H1 (cell line): ENCODE measurements at regions not wholly inside any gene's neighbourhood (a gene's known extent, or its start where the extent isn't known, plus 50 kb on each side); places are given as distances from the start of the nearest gene placed in this dataset.

ENCODE experiments used
- CTCF ChIA-PET: fragments of 300-600 bp; sonication (Branson Sonifier 250); formaldehyde crosslinking; loops from one replicate; lab custom pipeline; 2021; ENCODE audit not compliant: partially characterized antibody; lab: Charles Lee
- POLR2A ChIA-PET: fragments of 300-600 bp; sonication (Branson Sonifier 250); formaldehyde crosslinking; loops from one replicate; lab custom pipeline; 2021; ENCODE audit warnings: inconsistent platforms; ENCODE audit not compliant: partially characterized antibody; lab: Charles Lee
- DNase-seq, 2 experiments: peaks; one replicate each; pipeline versions ENCODE4 v3.0.0 to v3.0.0-alpha.2; 2010 to 2022; ENCODE audit warnings: low spot score in 2 of 2, low read depth in 1 of 2, mixed read lengths in 1 of 2
- FAIRE-seq: peaks from 2 replicates; lab custom pipeline; 2011; peaks lifted over from hg19 to GRCh38; lab: Jason Lieb, UNC
- H2AFZ ChIP-seq: 2 replicates; pipeline ENCODE4 v1.8.1; 2012; ENCODE audit warnings: low read length, inconsistent platforms
- H2AK5ac ChIP-seq: 2 replicates; pipeline ENCODE4 v1.6.1; 2013; ENCODE audit warnings: low read depth, low read length
- H2BK120ac ChIP-seq: replicated peaks from 2 replicates; pipeline ENCODE3; 2013; ENCODE audit warnings: low read depth, low read length, inconsistent platforms
- H2BK12ac ChIP-seq: 2 replicates; pipeline ENCODE4 v1.6.1; 2013; ENCODE audit warnings: low read depth, low read length
- H2BK15ac ChIP-seq: 2 replicates; pipeline ENCODE4 v1.6.1; 2013; ENCODE audit warnings: low read length
- H2BK20ac ChIP-seq: 2 replicates; pipeline ENCODE4 v1.6.1; 2013; ENCODE audit warnings: low read length
- H2BK5ac ChIP-seq: 2 replicates; pipeline ENCODE4 v1.6.1; 2013; ENCODE audit warnings: low read depth, low read length
- H3K14ac ChIP-seq: 2 replicates; pipeline ENCODE4 v1.6.1; 2013; ENCODE audit warnings: inconsistent platforms; ENCODE audit not compliant: insufficient read length
- H3K18ac ChIP-seq: 2 replicates; pipeline ENCODE4 v1.6.1; 2013; ENCODE audit warnings: low read length; ENCODE audit errors: extremely low read depth
- H3K23ac ChIP-seq: 2 replicates; pipeline ENCODE4 v1.6.1; 2013; ENCODE audit warnings: inconsistent platforms; ENCODE audit not compliant: insufficient read length
- H3K23me2 ChIP-seq: 2 replicates; pipeline ENCODE4 v1.6.1; 2013; ENCODE audit warnings: low read depth, low read length
- H3K27ac ChIP-seq: 2 replicates; pipeline ENCODE4 v1.6.1; 2011; ENCODE audit warnings: low read depth, low read length, inconsistent platforms
- H3K27me3 ChIP-seq, 4 experiments: replicated peaks in 1 of 4; 1 replicate in 1 of 4; 2 replicates in 3 of 4; pipeline versions ENCODE4 v1.6.1 to v1.8.1; 2011 to 2013; ENCODE audit warnings: low read length in 3 of 4, mild to moderate bottlenecking in 3 of 4, inconsistent platforms in 2 of 4, mixed read lengths in 2 of 4, moderate library complexity in 1 of 4; ENCODE audit not compliant: control insufficient read depth in 3 of 4, insufficient read depth in 3 of 4; ENCODE audit errors: extremely low read depth in 1 of 4
- H3K36me3 ChIP-seq, 4 experiments: 2 replicates each; pipeline versions ENCODE4 v1.6.1 to v1.8.1; 2011 to 2013; ENCODE audit warnings: mild to moderate bottlenecking in 4 of 4, low read length in 3 of 4, moderate library complexity in 2 of 4, control low read depth in 1 of 4, inconsistent platforms in 1 of 4; ENCODE audit not compliant: insufficient read depth in 4 of 4, control insufficient read depth in 2 of 4
- H3K4ac ChIP-seq: replicated peaks from 2 replicates; pipeline ENCODE3; 2013; ENCODE audit warnings: low read length, low read depth, mixed read lengths, inconsistent platforms; ENCODE audit not compliant: insufficient read length
- H3K4me1 ChIP-seq, 4 experiments: replicated peaks in 1 of 4; 1 replicate in 1 of 4; 2 replicates in 3 of 4; pipeline versions ENCODE4 v1.6.1 to v1.8.1; 2011 to 2013; ENCODE audit warnings: low read length in 3 of 4, inconsistent platforms in 2 of 4, mixed read lengths in 1 of 4; ENCODE audit not compliant: insufficient read depth in 4 of 4, control insufficient read depth in 3 of 4
- H3K4me2 ChIP-seq, 2 experiments: 2 replicates each; pipeline versions ENCODE4 v1.6.1 to v1.8.1; 2011 to 2013; ENCODE audit warnings: low read depth in 2 of 2, low read length in 2 of 2, control low read depth in 1 of 2, inconsistent platforms in 1 of 2, mild to moderate bottlenecking in 1 of 2; ENCODE audit not compliant: insufficient read depth in 1 of 2
- H3K4me3 ChIP-seq, 4 experiments: fragments of 200-600, 300-600 bp in 1 of 4; sonication (generic), shearing (Covaris generic), sonication (Bioruptor Twin) in 1 of 4; 2 replicates each; pipeline versions ENCODE4 v1.5.1 to v1.8.1; 2011 to 2016; ENCODE audit warnings: low read length in 4 of 4, low read depth in 3 of 4, control low read depth in 2 of 4, inconsistent platforms in 2 of 4, mild to moderate bottlenecking in 2 of 4, mixed read lengths in 1 of 4, moderate library complexity in 1 of 4; ENCODE audit not compliant: insufficient read depth in 2 of 4; ENCODE audit errors: extremely low read depth in 1 of 4
- H3K56ac ChIP-seq: replicated peaks from 2 replicates; pipeline ENCODE3; 2013; ENCODE audit warnings: low read depth, mild to moderate bottlenecking, mixed read lengths, low read length, inconsistent platforms; ENCODE audit not compliant: insufficient read length
- H3K79me1 ChIP-seq: 2 replicates; pipeline ENCODE4 v1.6.1; 2013; ENCODE audit warnings: low read depth, low read length, control low read depth
- H3K79me2 ChIP-seq, 2 experiments: 2 replicates each; pipeline versions ENCODE4 v1.6.1 to v1.8.1; 2012 to 2013; ENCODE audit warnings: low read length in 2 of 2, mild to moderate bottlenecking in 2 of 2, inconsistent platforms in 1 of 2; ENCODE audit not compliant: insufficient read depth in 2 of 2, control insufficient read depth in 1 of 2
- H3K9ac ChIP-seq, 4 experiments: replicated peaks in 1 of 4; 1 replicate in 1 of 4; 2 replicates in 3 of 4; pipeline versions ENCODE4 v1.6.1 to v1.8.1; 2011 to 2013; ENCODE audit warnings: low read depth in 3 of 4, low read length in 3 of 4, control low read depth in 2 of 4, mild to moderate bottlenecking in 2 of 4, moderate library complexity in 2 of 4, inconsistent platforms in 1 of 4; ENCODE audit errors: extremely low read depth in 1 of 4
- H3K9me3 ChIP-seq, 2 experiments: 2 replicates each; pipeline versions ENCODE4 v1.6.1 to v1.8.1; 2012 to 2013; ENCODE audit warnings: mild to moderate bottlenecking in 2 of 2, moderate library complexity in 2 of 2, control low read depth in 1 of 2, inconsistent platforms in 1 of 2, low read depth in 1 of 2, low read length in 1 of 2, mixed read lengths in 1 of 2; ENCODE audit not compliant: insufficient read depth in 2 of 2
- H4K20me1 ChIP-seq, 2 experiments: replicated peaks in 1 of 2; 2 replicates each; pipeline versions ENCODE3 to v1.8.1; 2011 to 2013; ENCODE audit warnings: inconsistent platforms in 2 of 2, low read length in 2 of 2, mild to moderate bottlenecking in 1 of 2; ENCODE audit not compliant: insufficient read depth in 2 of 2, control insufficient read depth in 1 of 2
- H4K5ac ChIP-seq: 2 replicates; pipeline ENCODE4 v1.6.1; 2013; ENCODE audit warnings: low read length, low read depth, mixed read lengths, inconsistent platforms; ENCODE audit not compliant: insufficient read length
- H4K8ac ChIP-seq: 2 replicates; pipeline ENCODE4 v1.8.0; 2013; ENCODE audit warnings: mild to moderate bottlenecking, moderate library complexity, low read length, inconsistent platforms; ENCODE audit not compliant: insufficient read depth; ENCODE audit errors: extremely low read depth
- H4K91ac ChIP-seq: replicated peaks from 2 replicates; pipeline ENCODE3; 2013; ENCODE audit warnings: low read length, mixed read lengths, inconsistent platforms; ENCODE audit not compliant: insufficient read length
- ATF3 ChIP-seq: IDR thresholded peaks from 2 replicates; pipeline ENCODE4 v1.6.1; 2011; ENCODE audit warnings: low read depth, mild to moderate bottlenecking, low read length; ENCODE audit not compliant: insufficient read depth
- FOSL1 ChIP-seq: IDR thresholded peaks from 2 replicates; pipeline ENCODE4 v1.6.1; 2011; ENCODE audit warnings: mild to moderate bottlenecking, low read depth, low read length, moderate library complexity; ENCODE audit not compliant: insufficient read depth
- HDAC2 ChIP-seq, 2 experiments: fragments of 300-600 bp in 1 of 2; sonication (generic) in 1 of 2; IDR thresholded peaks; 2 replicates each; pipeline ENCODE4 v1.6.1; 2011 to 2012; ENCODE audit warnings: low read depth in 2 of 2, low read length in 2 of 2, mild to moderate bottlenecking in 2 of 2, moderate library complexity in 2 of 2, borderline replicate concordance in 1 of 2, inconsistent platforms in 1 of 2
- KDM1A ChIP-seq: fragments of 200-600, 300-600 bp; sonication (generic); IDR thresholded peaks from 2 replicates; pipeline ENCODE4 v1.7.1; 2016; ENCODE audit warnings: mild to moderate bottlenecking, low read length, borderline replicate concordance
- MAFK ChIP-seq: IDR thresholded peaks from 2 replicates; pipeline ENCODE4 v1.6.1; 2012; ENCODE audit warnings: low read depth, mild to moderate bottlenecking, improper control_type of control experiment, low read length
- POU5F1 ChIP-seq: IDR thresholded peaks from 2 replicates; pipeline ENCODE4 v1.6.1; 2011; ENCODE audit warnings: low read depth, mild to moderate bottlenecking, low read length, moderate library complexity
- RAD21 ChIP-seq, 2 experiments: IDR thresholded peaks in 1 of 2; conservative IDR thresholded peaks in 1 of 2; 2 replicates each; pipeline ENCODE4 v1.6.1; 2011; ENCODE audit warnings: low read depth in 2 of 2, low read length in 2 of 2, improper control_type of control experiment in 1 of 2, inconsistent platforms in 1 of 2, mild to moderate bottlenecking in 1 of 2, moderate library complexity in 1 of 2
- RNF2 ChIP-seq: fragments of 200-900, 300-1000 bp; sonication (generic); IDR thresholded peaks from 2 replicates; pipeline ENCODE4 v1.7.1; 2016; ENCODE audit warnings: borderline replicate concordance, low read depth, mild to moderate bottlenecking, antibody characterized with exemption, low read length; ENCODE audit not compliant: poor library complexity, severe bottlenecking; ENCODE audit errors: missing control alignments
- RXRA ChIP-seq: IDR thresholded peaks from 2 replicates; pipeline ENCODE4 v1.6.1; 2011; ENCODE audit warnings: low read depth, mild to moderate bottlenecking, low read length, moderate library complexity; ENCODE audit not compliant: insufficient read depth
- SAP30 ChIP-seq: fragments of 300-600 bp; sonication (generic); IDR thresholded peaks from 2 replicates; pipeline ENCODE4 v1.7.1; 2012; ENCODE audit warnings: low read length, moderate library complexity, mild to moderate bottlenecking, inconsistent platforms; ENCODE audit not compliant: insufficient read depth, insufficient replicate concordance
- SP1 ChIP-seq: IDR thresholded peaks from 2 replicates; pipeline ENCODE4 v1.6.1; 2011; ENCODE audit warnings: low read depth, low read length
- SP4 ChIP-seq: IDR thresholded peaks from 2 replicates; pipeline ENCODE4 v1.6.1; 2012; ENCODE audit warnings: low read length, inconsistent platforms
- ZNF274 ChIP-seq: IDR thresholded peaks from 2 replicates; pipeline ENCODE4 v1.7.0; 2012; ENCODE audit warnings: low read length, borderline replicate concordance; ENCODE audit errors: extremely low read depth
- WGBS, 2 experiments: shearing (Covaris generic) in 1 of 2; methylation state at CpG; one replicate each; pipeline versions ENCODE4 v1.1.6 to v1.1.7; 2013 to 2015; ENCODE audit warnings: low lambda C conversion rate in 2 of 2, mixed read lengths in 2 of 2, inconsistent platforms in 1 of 2, low coverage in 1 of 2, missing lambda C conversion rate in 1 of 2; ENCODE audit not compliant: insufficient replicate concordance in 2 of 2, insufficient coverage in 1 of 2, insufficient read length in 1 of 2; ENCODE audit errors: extremely low coverage in 1 of 2, missing lambda C conversion rate in 1 of 2; 5-methylcytosine and 5-hydroxymethylcytosine counted together

GRCh38 chr2:126200538-126200937 is 455.4 kb upstream of the GYPC start:
- Histone ChIP-seq H4K91ac (no peak overlapping the region), H2AK5ac (no peak overlapping the region), H3K23me2 (no peaks in the 10 kb centered on the region), H3K79me2 (no peaks in the 10 kb centered on the region), H3K36me3 (no peaks in the 10 kb centered on the region), H2BK15ac (no peak overlapping the region), H4K5ac (no peak overlapping the region), H3K56ac (no peak overlapping the region), H4K8ac (no peak overlapping the region), H3K27me3 (no peaks in the 10 kb centered on the region), H2BK20ac (no peak overlapping the region), H3K4ac (no peak overlapping the region), H3K4me3 (no peak overlapping the region), H3K14ac (no peak overlapping the region), H3K4me1 (no peaks in the 10 kb centered on the region), H2BK12ac (no peak overlapping the region), H2BK5ac (no peak overlapping the region), H3K9me3 (no peaks in the 10 kb centered on the region), H3K18ac (no peak overlapping the region), H3K23ac (no peak overlapping the region), H3K27ac (no peak overlapping the region), H2AFZ (no peak overlapping the region), H3K4me2 (no peak overlapping the region), H2BK120ac (no peak overlapping the region), H4K20me1 (no peaks in the 10 kb centered on the region), H3K9ac (no peak overlapping the region), H3K79me1 (no peaks in the 10 kb centered on the region)
- WGBS, 2 experiments, result 91% methylated on average over 3 of the region's 3 CpGs; no CpG with 5 or more reads in 1 of the 2 experiments
- ChIA-PET CTCF (interaction anchor here (0.7 kb wide), 1 partner anchor 10 kb away, joined by 3 read pairs; no protein-coding TSS in a partner anchor), POLR2A (no interaction called here)
- FAIRE-seq, result no peak
- no peak for DNase-seq
- TF ChIP-seq RNF2, result no peak
- no peak for TF ChIP-seq RAD21 (IDR thresholded peaks at IDR 0.05 in 1 of 2, conservative IDR thresholded peaks at IDR 0.05 in 1 of 2; ENCODE audit: low read depth in 2 of 2, low read length in 2 of 2)
- TF ChIP-seq POU5F1, result no peak
- no peak for TF ChIP-seq RXRA
- no peak for TF ChIP-seq SP4
- TF ChIP-seq FOSL1, result no peak
- no peak for TF ChIP-seq ZNF274
- TF ChIP-seq HDAC2 (IDR thresholded peaks at IDR 0.05; ENCODE audit: borderline replicate concordance in 1 of 2, low read depth in 2 of 2, low read length in 2 of 2), result no peak
- no peak for TF ChIP-seq MAFK
- no peak for TF ChIP-seq KDM1A
- no peak for TF ChIP-seq SAP30
- TF ChIP-seq SP1, result no peak
- no peak for TF ChIP-seq ATF3
